ENCODE measurements at regions not wholly inside any gene's neighbourhood (a gene's known extent, or its start where the extent isn't known, plus 50 kb on each side); places are given as distances from the start of the nearest gene placed in this dataset.

DNA sequence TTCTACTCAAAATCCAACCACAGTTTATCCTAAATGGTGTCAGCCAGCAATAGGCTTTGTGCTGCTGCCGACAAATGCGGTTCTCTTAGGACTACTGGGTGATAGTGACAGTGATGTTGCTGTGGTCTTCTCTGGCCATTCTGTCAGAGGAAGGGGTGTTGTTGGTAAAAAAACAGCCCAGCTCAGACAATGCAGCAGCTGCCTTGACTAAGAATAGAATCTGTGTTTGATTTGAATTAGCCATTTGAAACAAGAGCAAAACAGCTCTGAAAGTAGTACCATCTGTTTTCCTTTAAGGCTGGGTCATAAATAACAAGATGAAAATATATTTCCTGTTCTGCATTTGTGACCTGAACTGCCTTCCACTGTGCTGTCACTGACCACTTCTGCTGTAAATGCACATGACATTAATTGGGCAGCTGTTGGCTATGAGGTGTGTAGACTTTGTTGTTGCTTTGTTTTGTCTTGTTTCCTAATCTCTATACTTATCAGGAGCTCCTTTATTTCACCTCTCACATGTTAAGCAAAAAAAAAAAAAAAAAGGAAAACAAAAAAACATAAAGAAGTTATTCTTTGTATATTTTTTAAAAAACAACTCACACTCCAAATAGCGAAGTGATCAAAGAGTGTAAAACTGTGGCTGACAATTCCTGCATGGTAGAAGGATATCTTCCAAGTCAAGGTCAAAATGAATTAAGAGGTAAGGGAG, 497.8 kb upstream of the ARID1B start:
- no peak for TF ChIP-seq CBX8 (IDR thresholded peaks at IDR 0.05)
- TF ChIP-seq JUN (IDR thresholded peaks at IDR 0.05) = no peak
- no peak for TF ChIP-seq PBX3 (IDR thresholded peaks at IDR 0.05)

Measured in A549 (cell line).